ENCODE measurements at regions not wholly inside any gene's neighbourhood (a gene's known extent, or its start where the extent isn't known, plus 50 kb on each side); places are given as distances from the start of the nearest gene placed in this dataset.

DNA sequence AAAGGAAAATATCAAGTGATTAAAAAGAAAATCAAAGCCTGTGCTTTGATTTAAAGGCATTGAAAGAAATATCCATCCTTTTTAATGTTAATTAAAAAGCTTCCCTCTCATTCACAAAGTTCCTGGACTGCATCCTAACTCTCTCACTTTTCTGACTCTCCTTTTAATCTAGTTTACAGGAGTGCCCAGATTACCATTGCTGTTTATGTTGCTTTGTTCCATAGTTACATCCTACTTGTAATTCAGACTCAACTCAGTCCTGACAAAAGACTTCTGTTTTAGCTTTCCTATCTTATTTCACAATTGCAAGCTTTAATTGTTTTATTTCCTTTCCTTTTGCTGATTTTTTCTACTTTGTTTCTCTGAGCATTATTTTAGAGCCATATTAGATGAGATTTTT, 160.7 kb upstream of the DTNA start:
- H3K4me3 ChIP-seq (ENCODE audit: low read length): peak overlapping the region; percentile 4; the same call in 1 of the 2 replicates
- H3K4me1 ChIP-seq (ENCODE audit: insufficient read depth, low read length): peaks cover 63% of the 10 kb centered on the region

DNA sequence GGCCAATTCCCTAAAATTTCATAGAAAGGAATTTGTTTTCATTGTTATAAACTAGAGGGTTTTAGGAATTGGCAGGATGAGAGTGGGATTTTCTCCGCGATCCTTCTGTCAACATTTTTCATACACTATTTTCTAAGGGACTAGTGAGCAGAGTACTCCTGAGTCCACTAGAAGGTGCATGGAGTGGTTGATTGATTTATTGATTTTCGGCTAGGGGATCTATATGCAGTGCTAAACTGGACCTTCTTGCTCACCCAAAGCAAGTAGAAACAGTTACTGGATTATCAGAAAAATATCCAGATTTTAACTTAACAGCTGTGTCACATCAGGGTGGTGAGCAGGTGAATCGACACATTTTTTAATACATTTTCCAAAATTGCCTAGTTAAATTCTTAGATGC, 159.9 kb upstream of the DTNA start:
- 93% methylated on average over 4 of the region's 4 CpGs for WGBS
- H3K9me3 ChIP-seq (ENCODE audit: insufficient read depth, low read depth, low read length): no peaks in the 10 kb centered on the region
- peaks cover 56% of the 10 kb centered on the region for H3K4me1 ChIP-seq (ENCODE audit: insufficient read depth, low read length)
- H3K4me3 ChIP-seq (ENCODE audit: low read length): no peak overlapping the region
- H3K36me3 ChIP-seq (ENCODE audit: insufficient read depth, low read length): no peaks in the 10 kb centered on the region
- H3K27me3 ChIP-seq (ENCODE audit: insufficient read depth, low read length): no peaks in the 10 kb centered on the region
- H3K9ac ChIP-seq (ENCODE audit: low read depth, low read length): no peak overlapping the region
- peak overlapping the region; percentile 87 for H3K27ac ChIP-seq (ENCODE audit: low read depth, low read length)

More for the DNA sequence above, 160.7 kb upstream of the DTNA start:
- no peaks in the 10 kb centered on the region for H3K27me3 ChIP-seq (ENCODE audit: insufficient read depth, low read length)
- H3K27ac ChIP-seq (ENCODE audit: low read depth, low read length): peak overlapping the region; percentile 87
- H3K36me3 ChIP-seq (ENCODE audit: insufficient read depth, low read length): no peaks in the 10 kb centered on the region
- H3K9ac ChIP-seq (ENCODE audit: low read depth, low read length): peak overlapping the region; percentile 5; the same call in 1 of the 2 replicates
- H3K9me3 ChIP-seq (ENCODE audit: insufficient read depth, low read depth, low read length): no peaks in the 10 kb centered on the region

DNA sequence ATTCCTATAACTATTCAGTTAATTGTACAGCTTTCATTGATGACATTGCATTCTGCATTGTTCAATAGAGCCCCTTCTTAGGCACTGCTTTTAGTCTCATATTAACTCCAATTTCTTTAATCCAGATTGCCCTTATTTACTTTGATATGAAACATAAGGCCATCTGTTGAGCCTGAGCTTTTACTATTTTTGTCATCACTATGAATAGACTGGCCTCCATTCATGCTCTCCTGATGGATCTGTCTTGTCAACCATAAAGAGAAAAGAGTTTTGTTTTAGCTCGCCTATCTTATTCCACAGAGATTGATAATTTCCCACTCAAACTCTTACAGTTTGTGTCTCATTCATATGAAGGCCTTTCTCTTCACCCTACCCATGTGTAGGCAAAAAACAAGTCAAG, 159.2 kb upstream of the DTNA start:
- H3K4me3 ChIP-seq (ENCODE audit: low read length): no peak overlapping the region
- WGBS: 100% methylated on average over 1 of the region's 1 CpG
- H3K9ac ChIP-seq (ENCODE audit: low read depth, low read length): no peak overlapping the region
- H3K27me3 ChIP-seq (ENCODE audit: insufficient read depth, low read length): no peaks in the 10 kb centered on the region
- H3K9me3 ChIP-seq (ENCODE audit: insufficient read depth, low read depth, low read length): no peaks in the 10 kb centered on the region
- no peak overlapping the region for H3K27ac ChIP-seq (ENCODE audit: low read depth, low read length)
- no peaks in the 10 kb centered on the region for H3K36me3 ChIP-seq (ENCODE audit: insufficient read depth, low read length)
- peaks cover 53% of the 10 kb centered on the region for H3K4me1 ChIP-seq (ENCODE audit: insufficient read depth, low read length)

DNA sequence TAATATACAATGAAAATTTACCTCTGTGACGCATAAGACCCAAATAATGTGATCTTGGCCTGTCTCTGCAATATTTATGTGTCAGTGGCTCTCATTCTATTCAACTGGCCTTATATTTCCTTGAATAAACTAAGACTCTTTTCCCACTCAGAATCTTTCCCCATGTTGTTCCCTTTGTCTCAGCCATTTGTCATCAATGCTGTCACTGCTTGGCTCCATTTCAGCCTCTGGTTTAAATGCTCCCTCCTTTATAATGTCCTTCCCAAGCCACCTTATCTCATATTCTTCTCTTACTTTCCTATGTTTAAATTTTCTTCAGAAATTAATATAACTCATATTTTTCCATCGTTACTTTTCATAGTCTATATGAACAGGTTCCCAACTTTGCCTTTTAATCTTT, 158.3 kb upstream of the DTNA start:
- 99% methylated on average over 2 of the region's 2 CpGs for WGBS
- Histone ChIP-seq H3K9ac (ENCODE audit: low read depth, low read length) (no peak overlapping the region), H3K4me3 (ENCODE audit: low read length) (no peak overlapping the region)

DNA sequence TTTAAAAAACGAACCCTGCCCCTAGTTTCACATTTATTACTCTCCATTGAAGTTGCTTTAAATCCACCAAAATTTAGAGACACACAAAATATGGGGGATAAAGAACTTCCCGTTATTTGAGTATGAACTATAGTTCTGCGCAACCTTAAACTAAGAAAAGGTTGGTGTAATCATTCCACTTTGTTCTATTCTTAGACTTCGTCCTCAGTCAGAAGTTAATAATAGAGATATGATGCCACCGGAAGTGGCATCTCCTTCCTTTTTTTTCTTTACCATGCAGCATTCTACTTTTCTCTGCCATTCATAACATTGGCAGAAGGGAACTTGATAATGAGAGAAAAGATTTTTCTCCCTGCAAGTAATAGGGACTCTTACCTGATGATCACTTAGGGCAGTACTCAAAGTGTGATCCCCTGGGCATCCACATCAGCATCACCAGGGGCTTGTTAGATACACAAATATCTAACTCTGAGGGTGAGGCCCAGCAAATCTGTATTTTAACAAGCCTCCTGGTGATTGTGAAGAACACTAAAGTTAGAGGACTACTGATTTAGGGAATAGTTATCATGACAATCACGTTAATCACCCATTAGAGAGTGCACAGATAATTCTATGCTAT, 147.7 kb upstream of the DTNA start:
- no peak overlapping the region for H3K27ac ChIP-seq (ENCODE audit: low read depth, low read length)

More for the DNA sequence above, 158.3 kb upstream of the DTNA start:
- Histone ChIP-seq H3K27me3 (ENCODE audit: insufficient read depth, low read length) (no peaks in the 10 kb centered on the region), H3K27ac (ENCODE audit: low read depth, low read length) (no peak overlapping the region), H3K36me3 (ENCODE audit: insufficient read depth, low read length) (no peaks in the 10 kb centered on the region), H3K4me1 (ENCODE audit: insufficient read depth, low read length) (peaks cover 43% of the 10 kb centered on the region), H3K9me3 (ENCODE audit: insufficient read depth, low read depth, low read length) (no peaks in the 10 kb centered on the region)

DNA sequence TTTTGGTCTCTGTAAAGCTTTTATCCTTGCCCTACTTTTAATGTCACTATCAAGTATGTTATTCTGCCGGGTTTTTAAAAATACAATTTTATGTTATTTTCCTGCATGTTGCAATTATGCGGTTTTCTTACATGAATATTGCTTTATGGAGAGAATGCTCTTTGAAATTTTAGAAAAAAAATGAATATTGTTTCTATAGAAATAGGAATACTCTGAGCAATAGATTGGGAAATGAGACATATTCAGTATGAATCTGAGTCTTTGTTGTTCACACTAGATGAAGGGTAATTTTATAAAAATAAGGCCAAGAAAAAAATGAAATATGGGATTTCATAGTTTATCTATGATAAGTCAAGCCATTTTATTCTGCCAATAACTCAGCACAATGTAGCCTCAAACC, 142.2 kb upstream of the DTNA start:
- Histone ChIP-seq H3K4me3 (ENCODE audit: low read length) (no peak overlapping the region), H3K27ac (ENCODE audit: low read depth, low read length) (no peak overlapping the region), H3K27me3 (ENCODE audit: insufficient read depth, low read length) (peaks cover 9% of the 10 kb centered on the region; the same call in 1 of the 2 replicates), H3K9ac (ENCODE audit: low read depth, low read length) (no peak overlapping the region), H3K4me1 (ENCODE audit: insufficient read depth, low read length) (no peaks in the 10 kb centered on the region), H3K36me3 (ENCODE audit: insufficient read depth, low read length) (no peaks in the 10 kb centered on the region), H3K9me3 (ENCODE audit: insufficient read depth, low read depth, low read length) (no peaks in the 10 kb centered on the region)
- WGBS: 100% methylated on average over 2 of the region's 2 CpGs

More for the DNA sequence above, 147.7 kb upstream of the DTNA start:
- Histone ChIP-seq H3K27me3 (ENCODE audit: insufficient read depth, low read length) (peaks cover 9% of the 10 kb centered on the region; the same call in 1 of the 2 replicates), H3K36me3 (ENCODE audit: insufficient read depth, low read length) (no peaks in the 10 kb centered on the region), H3K4me1 (ENCODE audit: insufficient read depth, low read length) (no peaks in the 10 kb centered on the region), H3K9ac (ENCODE audit: low read depth, low read length) (no peak overlapping the region), H3K4me3 (ENCODE audit: low read length) (no peak overlapping the region), H3K9me3 (ENCODE audit: insufficient read depth, low read depth, low read length) (0 out of 2 replicates have a peak, but pooled peaks cover 3% of the 10 kb centered on the region)
- 92% methylated on average over 3 of the region's 6 CpGs for WGBS

DNA sequence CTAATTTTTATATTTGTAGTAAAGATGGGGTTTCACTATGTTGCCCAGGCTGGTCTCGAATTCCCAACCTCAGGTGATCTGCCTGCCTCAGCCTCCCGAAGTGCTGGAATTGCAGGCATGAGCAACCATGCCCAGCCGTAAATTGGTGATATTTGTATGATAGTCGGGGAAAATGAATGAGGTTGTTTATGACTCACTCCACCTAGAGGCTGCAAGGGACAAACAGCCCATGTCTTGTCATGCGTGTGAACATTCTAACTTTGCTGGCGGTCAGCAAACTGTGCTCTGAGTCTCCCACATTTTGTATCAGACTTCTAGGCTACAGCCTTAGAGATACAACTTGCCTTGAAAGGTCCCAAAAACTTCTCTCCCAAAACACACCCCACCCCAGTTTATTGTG, 133.5 kb upstream of the DTNA start:
- peaks cover 3% of the 10 kb centered on the region; the same call in 1 of the 2 replicates for H3K36me3 ChIP-seq (ENCODE audit: insufficient read depth, low read length)
- H3K4me3 ChIP-seq (ENCODE audit: low read length): no peak overlapping the region
- no peaks in the 10 kb centered on the region for H3K4me1 ChIP-seq (ENCODE audit: insufficient read depth, low read length)
- H3K9me3 ChIP-seq (ENCODE audit: insufficient read depth, low read depth, low read length): peaks cover 11% of the 10 kb centered on the region; the same call in 1 of the 2 replicates
- 94% methylated on average over 6 of the region's 6 CpGs for WGBS
- no peaks in the 10 kb centered on the region for H3K27me3 ChIP-seq (ENCODE audit: insufficient read depth, low read length)
- H3K9ac ChIP-seq (ENCODE audit: low read depth, low read length): no peak overlapping the region
- H3K27ac ChIP-seq (ENCODE audit: low read depth, low read length): no peak overlapping the region

DNA sequence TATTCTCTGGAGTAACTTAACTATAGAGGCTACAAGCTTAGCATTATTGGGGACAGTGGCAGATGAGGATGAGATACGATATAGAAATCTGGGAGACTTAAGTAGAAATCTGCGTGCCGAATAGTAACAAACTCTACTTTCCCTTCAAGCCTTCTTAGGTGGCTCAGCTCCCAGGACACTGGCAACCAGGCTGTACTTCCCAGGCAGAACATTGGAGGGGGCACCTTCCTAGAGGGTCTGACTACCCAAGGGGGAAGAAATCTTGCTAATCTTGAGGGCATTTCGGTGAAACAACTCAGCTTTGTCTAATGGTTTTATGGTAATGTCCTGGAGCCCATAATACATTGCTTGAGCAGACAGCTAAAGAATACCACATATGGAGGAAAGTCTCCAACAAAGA, 126.2 kb upstream of the DTNA start:
- H3K9me3 ChIP-seq (ENCODE audit: insufficient read depth, low read depth, low read length): peaks cover 10% of the 10 kb centered on the region; the same call in 1 of the 2 replicates
- peaks cover 3% of the 10 kb centered on the region; the same call in 1 of the 2 replicates for H3K36me3 ChIP-seq (ENCODE audit: insufficient read depth, low read length)
- H3K27ac ChIP-seq (ENCODE audit: low read depth, low read length): no peak overlapping the region
- 96% methylated on average over 4 of the region's 4 CpGs for WGBS
- H3K27me3 ChIP-seq (ENCODE audit: insufficient read depth, low read length): no peaks in the 10 kb centered on the region
- H3K4me1 ChIP-seq (ENCODE audit: insufficient read depth, low read length): peaks cover 10% of the 10 kb centered on the region
- no peak overlapping the region for H3K4me3 ChIP-seq (ENCODE audit: low read length)
- no peak overlapping the region for H3K9ac ChIP-seq (ENCODE audit: low read depth, low read length)

DNA sequence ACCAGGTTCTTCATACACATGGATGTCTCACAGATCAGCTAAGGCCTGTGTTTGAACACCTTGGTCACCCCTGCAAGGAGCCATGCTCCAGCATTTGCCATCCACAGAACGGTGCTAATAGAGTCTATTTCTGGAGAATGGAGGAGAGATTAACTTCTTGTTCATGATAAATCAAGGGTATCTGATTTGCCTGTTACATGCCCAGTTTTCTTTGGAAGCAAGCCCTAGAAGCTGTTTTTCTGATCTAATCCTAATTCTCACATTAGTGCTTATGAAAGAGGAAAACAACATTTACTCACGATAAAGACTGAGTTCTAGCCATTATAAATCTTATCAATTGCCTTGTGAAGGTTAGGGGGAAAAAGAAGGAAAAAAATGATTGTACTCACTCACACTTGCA, 119.6 kb upstream of the DTNA start:
- Histone ChIP-seq H3K4me1 (ENCODE audit: insufficient read depth, low read length) (peaks cover 36% of the 10 kb centered on the region), H3K9ac (ENCODE audit: low read depth, low read length) (no peak overlapping the region), H3K36me3 (ENCODE audit: insufficient read depth, low read length) (no peaks in the 10 kb centered on the region), H3K9me3 (ENCODE audit: insufficient read depth, low read depth, low read length) (no peaks in the 10 kb centered on the region), H3K4me3 (ENCODE audit: low read length) (no peak overlapping the region), H3K27me3 (ENCODE audit: insufficient read depth, low read length) (no peaks in the 10 kb centered on the region), H3K27ac (ENCODE audit: low read depth, low read length) (no peak overlapping the region)
- 79% methylated on average over 1 of the region's 2 CpGs for whole genome bisulfite sequencing

DNA sequence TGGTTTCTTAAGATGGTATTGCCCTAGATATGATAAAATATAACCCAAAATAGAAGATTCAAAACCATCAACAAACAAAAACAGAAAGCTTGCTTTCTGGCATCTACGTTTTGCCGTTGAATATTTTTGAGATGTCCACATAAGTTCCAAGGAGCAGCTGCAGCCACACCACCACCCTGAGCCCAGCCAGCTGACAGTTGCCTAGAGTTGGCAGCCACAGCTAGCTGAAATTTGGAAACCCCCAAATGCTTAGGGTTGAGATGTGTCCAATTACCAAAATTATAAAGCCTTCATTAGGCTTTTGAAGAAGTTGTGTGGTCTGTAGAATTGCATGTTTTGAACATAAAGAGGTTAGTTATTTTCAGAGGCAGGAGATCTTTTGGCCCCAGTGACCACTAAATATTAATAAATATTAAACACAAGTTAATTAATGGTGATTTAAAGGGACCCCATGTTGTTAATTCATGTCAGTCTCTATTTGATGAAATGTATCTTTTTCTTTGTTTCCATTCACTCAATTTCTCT, 118.1 kb upstream of the DTNA start:
- Histone ChIP-seq H3K9ac (ENCODE audit: low read depth, low read length) (no peak overlapping the region), H3K27me3 (ENCODE audit: insufficient read depth, low read length) (no peaks in the 10 kb centered on the region), H3K4me3 (ENCODE audit: low read length) (no peak overlapping the region), H3K4me1 (ENCODE audit: insufficient read depth, low read length) (peaks cover 41% of the 10 kb centered on the region), H3K9me3 (ENCODE audit: insufficient read depth, low read depth, low read length) (no peaks in the 10 kb centered on the region), H3K27ac (ENCODE audit: low read depth, low read length) (no peak overlapping the region), H3K36me3 (ENCODE audit: insufficient read depth, low read length) (no peaks in the 10 kb centered on the region)
- 91% methylated on average over 2 of the region's 2 CpGs for WGBS

DNA sequence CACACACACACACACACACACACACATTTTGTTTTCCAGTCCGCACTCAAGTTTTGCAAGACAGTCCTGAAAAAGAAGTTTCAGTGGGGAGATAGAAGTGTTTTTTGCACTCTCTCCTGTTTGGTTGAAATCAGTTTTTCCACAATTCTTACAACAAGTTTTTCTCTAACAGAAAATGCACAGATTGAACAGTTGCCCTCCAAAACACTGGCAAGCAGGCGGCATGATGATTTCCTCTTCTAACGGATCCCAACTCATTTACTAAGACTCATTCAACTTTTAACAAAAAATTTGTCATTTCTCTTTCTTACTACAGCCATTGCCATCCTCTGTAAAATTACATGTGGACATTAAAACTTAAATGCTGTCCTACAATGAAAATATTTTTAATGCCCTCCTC, 117.6 kb upstream of the DTNA start:
- Histone ChIP-seq H3K27ac (ENCODE audit: low read depth, low read length) (peak overlapping the region; percentile 53; the same call in 1 of the 2 replicates), H3K9ac (ENCODE audit: low read depth, low read length) (peak overlapping the region; percentile 23; the same call in 1 of the 2 replicates)

More for the DNA sequence above, 117.6 kb upstream of the DTNA start:
- H3K36me3 ChIP-seq (ENCODE audit: insufficient read depth, low read length): no peaks in the 10 kb centered on the region
- no peaks in the 10 kb centered on the region for H3K9me3 ChIP-seq (ENCODE audit: insufficient read depth, low read depth, low read length)
- H3K4me1 ChIP-seq (ENCODE audit: insufficient read depth, low read length): peaks cover 41% of the 10 kb centered on the region
- WGBS: 65% methylated on average over 2 of the region's 3 CpGs
- H3K27me3 ChIP-seq (ENCODE audit: insufficient read depth, low read length): no peaks in the 10 kb centered on the region
- peak overlapping the region; percentile 51 for H3K4me3 ChIP-seq (ENCODE audit: low read length)
